ENCODE measurements at regions not wholly inside any gene's neighbourhood (a gene's known extent, or its start where the extent isn't known, plus 50 kb on each side); places are given as distances from the start of the nearest gene placed in this dataset.

- no peak for TF ChIP-seq CTCF (IDR thresholded peaks at IDR 0.05; ENCODE audit: extremely low read depth in 1 of 2, insufficient read depth in 1 of 2, low read depth in 1 of 2, low read length in 2 of 2)
- no peak for TF ChIP-seq POLR2A (IDR thresholded peaks at IDR 0.05; ENCODE audit: low read depth, low read length)
- no peak for TF ChIP-seq EZH2 (IDR thresholded peaks at IDR 0.05; ENCODE audit: borderline replicate concordance, low read depth, low read length, severe bottlenecking)
- TF ChIP-seq POLR2AphosphoS5 (IDR thresholded peaks at IDR 0.05; ENCODE audit: insufficient read depth, low read depth, low read length) = no peak
- no peak for TF ChIP-seq FOS (IDR thresholded peaks at IDR 0.05; ENCODE audit: borderline replicate concordance, insufficient read depth, low read length)
- no peak for TF ChIP-seq JUN (IDR thresholded peaks at IDR 0.05; ENCODE audit: borderline replicate concordance, insufficient read depth, insufficient read length, low read depth)
- TF ChIP-seq MAX (IDR thresholded peaks at IDR 0.05; ENCODE audit: insufficient read depth, insufficient read length) = no peak
- TF ChIP-seq GATA2 (IDR thresholded peaks at IDR 0.05; ENCODE audit: insufficient read depth, insufficient read length, low read depth, low read length) = no peak
- no peak for TF ChIP-seq MYC (IDR thresholded peaks at IDR 0.05; ENCODE audit: low read depth, low read length)
These were observed 258.3 kb upstream of the ZPLD1 start for GRCh38 chr3:102176333-102177050.
